ENCODE measurements at regions not wholly inside any gene's neighbourhood (a gene's known extent, or its start where the extent isn't known, plus 50 kb on each side); places are given as distances from the start of the nearest gene placed in this dataset.
"Not testable (repeated sequence)": the region's sequence is repeated elsewhere in the genome, so short reads cannot be mapped to it uniquely, and the experiment has no call there.

- no peak for DNase-seq
Observed at GRCh38 chr18:10086458-10087210, 172.8 kb downstream of the VAPA start.

GRCh38 chr18:10088734-10089133 lies 174.9 kb downstream of the VAPA start:
- DNase-seq: no peak

- no peak for DNase-seq
Observed at GRCh38 chr18:10089881-10090280, 176.1 kb downstream of the VAPA start.

- no peak for DNase-seq
Observed at GRCh38 chr18:10090668-10091067, 176.9 kb downstream of the VAPA start.

GRCh38 chr18:10093445-10093844 lies 179.6 kb downstream of the VAPA start:
- DNase-seq: no peak

GRCh38 chr18:10094154-10094553 lies 180.3 kb downstream of the VAPA start:
- DNase-seq: no peak

- no peak for DNase-seq
Observed at GRCh38 chr18:10094655-10095054, 180.8 kb downstream of the VAPA start.

GRCh38 chr18:10095356-10095755 lies 181.5 kb downstream of the VAPA start:
- no peak for DNase-seq

GRCh38 chr18:10099539-10100140 lies 185.8 kb downstream of the VAPA start:
- no peak for DNase-seq

GRCh38 chr18:10100196-10100595 lies 186.4 kb downstream of the VAPA start:
- no peak for DNase-seq

- DNase-seq: no peak
Observed at GRCh38 chr18:10100941-10101701, 187.3 kb downstream of the VAPA start.

GRCh38 chr18:10101729-10102128 lies 187.9 kb downstream of the VAPA start:
- no peak for DNase-seq

- not testable (repeated sequence) for DNase-seq
Observed at GRCh38 chr18:10105118-10105517, 191.3 kb downstream of the VAPA start.

- DNase-seq: no peak
Observed at GRCh38 chr18:10111191-10111590, 197.4 kb downstream of the VAPA start.

GRCh38 chr18:10111944-10112343 lies 198.1 kb downstream of the VAPA start:
- no peak for DNase-seq

GRCh38 chr18:10113121-10114022 lies 199.6 kb downstream of the VAPA start:
- no peak for DNase-seq

GRCh38 chr18:10114717-10115463 lies 201.1 kb downstream of the VAPA start:
- DNase-seq: no peak

- DNase-seq: no peak
Observed at GRCh38 chr18:10116574-10116973, 202.8 kb downstream of the VAPA start.

GRCh38 chr18:10119528-10119927 lies 205.7 kb downstream of the VAPA start:
- DNase-seq: no peak

GRCh38 chr18:10119991-10120390 lies 206.2 kb downstream of the VAPA start:
- no peak for DNase-seq

- DNase-seq: no peak
Observed at GRCh38 chr18:10120622-10121021, 206.8 kb downstream of the VAPA start.

- DNase-seq: no peak
Observed at GRCh38 chr18:10121028-10121427, 207.2 kb downstream of the VAPA start.
